CD4-positive, alpha-beta T cell treated with Interleukin-15 for 1 hour (primary cell): ENCODE measurements at regions not wholly inside any gene's neighbourhood (a gene's known extent, or its start where the extent isn't known, plus 50 kb on each side); places are given as distances from the start of the nearest gene placed in this dataset.
"Not testable (repeated sequence)": the region's sequence is repeated elsewhere in the genome, so short reads cannot be mapped to it uniquely, and the experiment has no call there.

ENCODE experiments used
- DNase-seq: peaks from one replicate; pipeline ENCODE4 v3.0.0-alpha.2; 2020

DNA sequence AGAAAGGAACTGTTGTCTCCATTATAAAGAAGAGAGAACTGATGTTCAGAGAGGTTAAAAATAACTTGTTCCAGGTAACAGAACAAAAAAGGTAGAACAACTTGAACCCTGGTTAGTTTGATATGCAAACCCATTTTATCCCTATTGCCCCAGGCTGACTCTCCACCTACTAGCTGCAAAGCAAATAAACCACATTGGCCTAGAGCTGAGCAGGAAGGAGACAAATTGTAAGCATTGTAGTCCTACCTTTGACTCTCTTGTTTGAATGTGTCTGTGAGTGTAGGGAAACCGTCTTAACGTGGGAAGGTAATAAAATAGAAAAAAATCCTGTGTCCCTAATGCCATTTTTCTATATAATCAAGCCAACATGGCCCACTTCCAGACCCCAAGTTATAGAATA lies 126.4 kb downstream of the CCER1 start:
- no peak for DNase-seq

DNA sequence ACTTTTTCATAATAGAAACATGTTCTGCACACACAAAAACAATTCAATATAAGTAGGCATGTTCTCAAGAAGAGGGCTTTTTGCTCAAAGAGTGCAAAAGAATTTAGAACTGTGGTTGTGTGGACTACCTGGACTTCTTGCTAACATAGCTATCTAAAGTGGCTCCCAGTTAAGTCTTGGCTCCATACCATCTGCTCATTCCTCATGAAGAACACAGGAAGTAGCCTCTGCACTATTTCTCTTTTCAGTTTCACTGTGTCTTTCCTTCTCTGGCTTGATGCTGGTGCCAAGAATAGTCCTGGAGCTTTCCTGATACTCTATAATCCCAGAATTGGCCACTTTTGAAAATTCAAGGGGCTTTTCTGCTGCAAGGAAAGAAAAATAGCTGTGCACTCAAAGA lies 127.4 kb downstream of the CCER1 start:
- DNase-seq: no peak

DNA sequence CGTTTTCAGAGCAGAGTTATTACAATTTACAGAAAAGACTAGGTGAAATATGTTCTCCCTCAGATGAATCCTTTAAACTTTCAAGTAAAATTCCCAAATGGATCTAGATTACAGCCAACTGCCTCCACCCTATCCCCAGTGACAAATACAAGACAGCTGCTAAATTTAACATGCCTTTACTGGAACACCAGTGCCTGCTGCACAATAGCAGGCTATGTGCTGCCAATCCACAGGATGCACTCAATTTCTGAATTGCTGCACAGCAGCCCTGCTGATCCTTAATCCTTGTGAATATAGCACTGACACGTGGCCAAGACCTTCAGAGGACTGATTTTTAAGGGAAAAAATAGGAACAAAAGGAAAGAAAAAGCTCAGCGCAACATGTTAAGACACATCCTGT lies 128.9 kb downstream of the CCER1 start:
- no peak for DNase-seq

DNA sequence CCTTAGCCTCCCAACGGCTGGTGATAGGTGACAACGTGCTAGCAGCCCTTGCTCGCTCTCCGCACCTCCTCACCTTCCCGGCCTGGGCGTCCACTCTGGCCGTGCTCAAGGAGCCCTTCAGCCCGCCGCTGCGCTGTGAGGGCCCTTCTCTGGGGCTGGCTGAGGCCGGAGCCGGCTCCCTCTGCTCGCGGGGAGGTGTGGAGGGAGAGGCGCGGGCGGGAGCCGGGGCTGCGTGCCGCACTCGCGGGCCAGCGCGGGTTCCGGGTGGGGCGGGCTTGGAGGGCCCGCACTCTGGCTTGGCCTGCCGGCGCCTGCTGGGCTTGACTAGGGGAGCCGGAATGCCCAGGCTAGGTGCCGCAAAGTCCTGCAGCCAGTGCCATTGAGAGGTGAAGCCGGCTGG lies 131.1 kb downstream of the CCER1 start:
- no peak for DNase-seq

DNA sequence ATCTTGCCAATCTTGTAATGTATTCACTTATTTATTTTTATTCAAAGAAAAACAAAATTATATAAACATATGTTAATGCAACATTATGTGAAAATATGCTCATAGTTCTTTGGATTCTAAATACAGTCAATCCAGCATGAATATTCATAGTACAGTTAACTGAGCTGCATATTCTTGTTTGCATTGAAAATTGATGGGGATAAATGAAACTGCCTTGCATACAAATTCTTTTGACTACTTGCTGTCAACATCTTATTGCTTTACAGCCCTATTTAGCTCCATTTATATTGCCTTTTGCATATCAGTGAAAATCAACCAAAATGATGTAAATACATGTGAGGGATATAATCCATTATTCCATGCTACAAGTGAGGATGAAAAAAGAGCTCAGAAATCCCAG lies 135.3 kb downstream of the CCER1 start:
- DNase-seq: no peak

GRCh38 chr12:90816353-90817089 lies 138.5 kb downstream of the CCER1 start:
- DNase-seq: no peak

- DNase-seq: no peak
These were observed 145.0 kb downstream of the CCER1 start for GRCh38 chr12:90809940-90810339.

GRCh38 chr12:90808568-90808967 lies 146.4 kb downstream of the CCER1 start:
- DNase-seq: no peak

- DNase-seq: no peak
These were observed 152.2 kb downstream of the CCER1 start for GRCh38 chr12:90802727-90803126.

- no peak for DNase-seq
These were observed 153.2 kb downstream of the CCER1 start for GRCh38 chr12:90801776-90802175.

DNA sequence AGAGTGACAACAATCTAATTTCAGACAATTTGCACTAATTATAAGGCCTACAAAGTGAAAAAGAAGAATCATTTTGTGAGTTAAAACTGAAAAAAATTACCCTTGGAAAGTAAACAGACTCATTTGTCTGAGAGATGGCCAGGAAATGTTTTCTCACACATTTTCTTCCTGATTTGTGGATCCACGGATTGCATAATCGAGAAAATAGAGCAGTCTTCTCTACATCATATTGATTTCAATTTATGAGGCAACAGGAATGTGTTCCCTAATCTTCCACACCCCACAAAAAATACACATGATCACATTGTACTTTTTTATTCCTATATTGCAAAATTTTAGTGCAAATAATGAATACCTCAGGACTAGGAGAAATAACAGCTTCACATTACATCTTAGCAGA lies 160.8 kb downstream of the CCER1 start:
- DNase-seq: no peak

- not testable (repeated sequence) for DNase-seq
These were observed 162.3 kb downstream of the CCER1 start for GRCh38 chr12:90792718-90793117.

DNA sequence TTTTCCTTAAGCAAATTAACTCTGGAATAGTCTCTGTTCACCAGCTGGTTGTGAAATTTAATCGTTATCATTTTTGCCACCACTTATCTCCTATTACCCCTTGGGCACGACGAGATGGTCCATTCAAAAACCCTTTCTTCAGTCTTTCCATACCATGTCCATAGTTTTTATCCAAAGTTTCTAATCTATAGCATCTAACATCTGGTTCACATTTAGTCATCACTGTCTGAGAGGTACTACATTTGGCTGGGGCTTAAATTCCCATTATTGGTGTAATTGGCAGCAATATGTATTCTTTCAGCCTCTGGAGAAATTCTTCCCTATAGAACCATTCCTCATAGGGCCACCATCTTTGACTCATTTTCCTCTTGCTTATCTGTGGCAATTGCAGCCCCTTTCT lies 163.5 kb downstream of the CCER1 start:
- no peak for DNase-seq

DNA sequence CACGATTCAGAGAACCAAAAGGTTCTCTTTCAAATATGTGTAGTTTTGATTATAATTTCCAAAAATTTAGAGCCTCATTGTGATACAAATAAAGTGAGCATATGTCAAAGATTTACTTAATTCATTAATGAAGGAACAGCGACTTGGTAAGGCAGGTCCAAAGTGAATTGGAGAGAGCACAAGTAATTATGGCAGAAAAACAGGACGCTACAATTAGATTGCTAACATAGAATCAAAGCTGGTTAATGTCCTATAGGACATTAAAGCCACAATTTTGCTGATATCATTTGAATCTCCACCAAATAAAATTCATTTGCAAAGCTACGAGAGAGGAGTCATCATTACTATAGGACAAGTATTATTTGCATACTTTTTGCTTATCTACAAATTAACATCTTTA lies 164.2 kb downstream of the CCER1 start:
- no peak for DNase-seq

DNA sequence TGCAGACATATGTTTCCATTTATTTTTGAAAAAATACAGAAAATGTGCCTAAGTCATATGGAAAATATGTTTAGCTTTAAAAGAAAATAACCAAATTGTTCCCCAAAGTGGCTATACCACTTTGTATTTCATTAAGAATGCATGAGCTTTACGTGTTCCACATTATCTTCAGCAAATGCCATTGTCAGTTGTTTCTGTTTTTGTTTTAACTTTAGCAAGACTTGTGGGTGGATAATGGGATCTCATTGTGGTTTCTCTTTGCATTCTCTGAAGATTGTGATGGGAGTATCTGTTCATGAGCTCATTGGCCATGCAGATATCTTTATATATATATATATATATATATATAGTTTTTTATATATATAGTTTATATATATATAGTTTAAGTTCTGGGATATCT lies 181.5 kb downstream of the CCER1 start:
- no peak for DNase-seq

DNA sequence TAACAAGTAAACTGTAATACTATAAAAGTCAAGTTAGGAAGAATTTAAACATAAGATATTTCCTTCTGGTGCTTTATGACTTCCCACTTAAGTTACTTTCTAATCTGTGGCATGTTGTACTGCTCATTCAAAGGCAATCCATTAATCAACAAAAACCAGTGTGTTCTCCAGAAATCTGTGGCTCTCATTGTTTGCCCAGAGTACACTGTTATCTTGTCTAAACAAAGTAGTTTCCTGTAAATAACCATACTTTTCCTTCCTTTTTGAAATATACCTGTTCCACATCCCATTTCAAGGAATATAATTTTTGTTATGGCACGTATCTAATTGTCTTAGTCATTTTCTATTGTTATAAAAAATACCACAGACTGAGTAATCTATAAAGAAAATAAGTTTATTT lies 184.1 kb downstream of the CCER1 start:
- no peak for DNase-seq

GRCh38 chr12:90757957-90758356 lies 197.0 kb downstream of the CCER1 start:
- DNase-seq: no peak

- no peak for DNase-seq
These were observed 209.8 kb downstream of the CCER1 start for GRCh38 chr12:90745211-90745610.

DNA sequence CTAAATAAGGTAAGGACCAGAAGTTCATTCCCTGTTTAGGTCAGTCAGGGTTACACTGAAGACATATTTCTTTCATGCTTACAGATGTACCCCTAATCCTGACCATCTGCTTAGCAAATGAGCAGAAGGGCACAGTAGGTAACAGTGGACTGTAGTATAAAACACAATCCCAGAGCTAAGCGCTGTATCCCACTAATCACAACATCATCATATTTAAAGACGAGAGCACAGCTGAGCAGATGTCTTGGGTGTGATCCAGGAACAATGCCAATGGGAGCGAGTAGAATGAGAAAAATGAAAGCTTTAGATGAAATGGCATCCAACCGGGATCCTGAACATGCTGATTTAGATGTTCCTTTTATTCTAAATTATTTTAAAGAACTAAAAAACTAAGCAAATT lies 213.4 kb downstream of the CCER1 start:
- DNase-seq: no peak

GRCh38 chr12:90729736-90730135 lies 225.2 kb downstream of the CCER1 start:
- DNase-seq: no peak

DNA sequence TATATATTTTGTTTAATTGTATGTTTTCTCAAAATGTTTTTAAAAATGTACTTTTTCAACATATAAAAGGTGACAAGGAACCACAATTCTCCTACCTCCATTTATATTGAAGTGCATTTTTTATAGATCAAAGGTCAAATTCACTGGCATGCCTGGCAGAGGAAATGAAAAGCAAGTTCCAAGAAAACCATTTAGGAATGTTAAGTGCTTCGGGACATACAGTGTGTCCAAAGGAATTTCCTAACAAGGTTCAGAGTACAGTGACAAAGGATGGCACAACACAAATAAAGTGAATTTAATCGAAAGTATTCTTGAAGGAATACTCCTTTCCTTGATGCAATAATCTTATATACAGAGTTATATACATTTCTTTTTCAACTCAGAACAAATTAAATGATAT lies 242.3 kb downstream of the CCER1 start:
- DNase-seq: no peak

GRCh38 chr12:90710711-90711110 lies 244.3 kb downstream of the CCER1 start:
- no peak for DNase-seq

DNA sequence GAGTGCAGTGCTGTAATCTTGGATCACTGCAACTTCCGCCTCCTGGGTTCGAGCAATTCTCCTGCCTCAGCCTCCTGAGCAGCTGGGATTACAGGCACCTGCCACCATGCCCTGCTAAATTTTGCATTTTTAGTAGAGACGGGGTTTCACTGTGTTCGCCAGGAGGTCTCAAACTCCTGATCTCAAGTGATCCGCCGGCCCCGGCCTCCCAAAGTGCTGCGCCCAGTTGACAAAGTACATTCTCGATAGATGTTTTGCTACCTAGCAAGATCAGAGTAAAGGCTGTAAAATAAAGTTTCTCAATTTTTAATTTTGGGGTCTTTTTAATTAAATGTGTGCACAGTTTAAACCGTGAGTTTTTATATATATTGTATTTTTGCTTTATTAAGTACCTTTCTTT lies 248.9 kb downstream of the CCER1 start:
- DNase-seq: no peak

- DNase-seq: no peak
These were observed 259.6 kb downstream of the CCER1 start for GRCh38 chr12:90695415-90695814.

GRCh38 chr12:90690120-90690519 lies 264.9 kb downstream of the CCER1 start:
- no peak for DNase-seq

- not testable (repeated sequence) for DNase-seq
These were observed 267.3 kb downstream of the CCER1 start for GRCh38 chr12:90687682-90688081.
